ENCODE measurements at regions not wholly inside any gene's neighbourhood (a gene's known extent, or its start where the extent isn't known, plus 50 kb on each side); places are given as distances from the start of the nearest gene placed in this dataset.

- Mint-ChIP-seq H3K9me3 (no peaks in the 10 kb centered on the region), H3K4me1 (ENCODE audit: low read depth) (no peaks in the 10 kb centered on the region), H3K27me3 (ENCODE audit: low read depth) (no peaks in the 10 kb centered on the region), H3K4me3 (no peak overlapping the region), H3K36me3 (ENCODE audit: insufficient read depth in 2 of 2) (no peaks in the 10 kb centered on the region), H3K27ac (no peak overlapping the region)
- DNase-seq (no peak), ATAC-seq (replicated peaks in 1 of 2) (no peak)
Observed at GRCh38 chr2:200066417-200066816, 111.0 kb downstream of the MAIP1 start.

DNA sequence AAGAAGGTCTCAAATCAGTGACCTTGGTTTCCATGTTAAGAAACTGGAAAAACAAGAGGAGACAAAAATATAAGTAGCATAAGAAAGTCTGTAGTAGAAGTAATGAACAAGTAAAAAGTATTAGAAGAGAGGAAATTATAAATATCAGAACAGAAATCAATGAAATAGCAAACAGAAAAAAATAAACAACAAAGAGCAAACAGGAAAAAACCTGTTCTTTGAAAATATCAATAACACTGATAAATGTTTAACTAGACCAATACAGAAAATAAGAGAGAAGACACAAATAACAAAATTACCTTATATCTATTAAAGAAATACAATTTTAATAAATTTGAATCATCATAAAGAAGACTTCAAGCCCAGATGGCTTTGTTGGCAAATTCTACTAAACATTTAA, 113.3 kb downstream of the MAIP1 start:
- Mint-ChIP-seq H3K27me3 (ENCODE audit: low read depth) (no peaks in the 10 kb centered on the region), H3K9me3 (peaks cover 3 to 4% of the 10 kb centered on the region in 2 donors), H3K4me3 (no peak overlapping the region), H3K27ac (peak overlapping the region; percentile 30), H3K36me3 (ENCODE audit: insufficient read depth in 2 of 2) (no peaks in the 10 kb centered on the region), H3K4me1 (ENCODE audit: low read depth) (no peaks in the 10 kb centered on the region)
- ATAC-seq (replicated peaks in 1 of 2) (no peak), DNase-seq (no peak)

DNA sequence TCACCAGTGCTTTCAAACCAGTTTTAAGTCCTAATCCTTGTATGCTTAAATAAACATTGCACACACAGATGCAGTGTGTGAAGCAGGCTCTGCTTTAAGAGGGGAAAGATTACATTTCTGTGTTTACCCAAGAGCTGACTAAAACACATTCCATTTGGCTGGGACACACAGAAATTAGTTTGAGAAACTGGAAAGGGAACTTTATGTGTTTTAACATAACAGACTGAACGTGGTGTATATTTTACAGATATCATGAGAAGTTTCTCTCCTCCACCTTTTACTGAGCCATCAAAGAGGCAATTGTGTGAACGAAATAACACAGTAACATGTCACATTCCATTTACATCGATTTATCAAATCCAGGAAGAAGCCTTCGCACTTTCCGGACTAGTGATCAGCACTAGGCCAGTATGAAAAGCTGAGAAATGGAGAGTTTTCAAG, 121.8 kb downstream of the MAIP1 start:
- H3K9me3 Mint-ChIP-seq: peaks cover 0 to under 1% of the 10 kb centered on the region in 2 donors

GRCh38 chr2:200077838-200078237, 122.5 kb downstream of the MAIP1 start:
- Mint-ChIP-seq H3K36me3 (ENCODE audit: insufficient read depth in 2 of 2) (no peaks in the 10 kb centered on the region), H3K9me3 (no peaks in the 10 kb centered on the region), H3K27ac (no peak overlapping the region), H3K4me3 (no peak overlapping the region), H3K27me3 (ENCODE audit: low read depth) (peaks cover 12% of the 10 kb centered on the region), H3K4me1 (ENCODE audit: low read depth) (no peaks in the 10 kb centered on the region)
- DNase-seq (no peak), ATAC-seq (replicated peaks in 1 of 2) (no peak)

More for the DNA sequence above, 121.8 kb downstream of the MAIP1 start:
- Mint-ChIP-seq H3K27ac (no peak overlapping the region), H3K27me3 (ENCODE audit: low read depth) (peaks cover 12% of the 10 kb centered on the region), H3K36me3 (ENCODE audit: insufficient read depth in 2 of 2) (no peaks in the 10 kb centered on the region), H3K4me3 (no peak overlapping the region), H3K4me1 (ENCODE audit: low read depth) (no peaks in the 10 kb centered on the region)
- DNase-seq (no peak), ATAC-seq (replicated peaks in 1 of 2) (no peak)

DNA sequence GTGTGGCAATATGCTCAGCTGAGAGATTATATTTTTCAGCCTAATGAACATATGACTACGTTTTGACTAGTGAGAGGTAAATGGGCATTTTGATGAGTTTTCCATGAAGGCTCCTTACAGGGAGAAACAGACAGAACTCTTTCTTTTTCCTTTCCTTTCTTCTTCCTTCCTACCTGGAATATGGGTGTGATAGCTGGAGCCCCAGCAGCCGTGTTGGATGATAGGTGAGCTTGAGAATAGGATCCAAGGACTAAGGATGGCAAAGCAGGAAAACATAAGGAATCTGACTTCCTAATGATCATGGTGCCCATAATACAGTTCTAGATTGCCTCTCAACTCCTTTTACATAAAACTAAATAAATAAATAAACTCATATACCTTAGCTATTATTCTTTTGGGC, 124.0 kb downstream of the MAIP1 start:
- no peak for ATAC-seq (replicated peaks in 1 of 2)
- Mint-ChIP-seq H3K4me1 (ENCODE audit: low read depth) (no peaks in the 10 kb centered on the region), H3K36me3 (ENCODE audit: insufficient read depth in 2 of 2) (no peaks in the 10 kb centered on the region)

GRCh38 chr2:200081236-200081635, 125.9 kb downstream of the MAIP1 start:
- peaks cover 12% of the 10 kb centered on the region for H3K27me3 Mint-ChIP-seq (ENCODE audit: low read depth)
- H3K4me1 Mint-ChIP-seq (ENCODE audit: low read depth): no peaks in the 10 kb centered on the region
- no peak overlapping the region for H3K4me3 Mint-ChIP-seq
- ATAC-seq (replicated peaks in 1 of 2): no peak
- no peak for DNase-seq
- no peaks in the 10 kb centered on the region for H3K36me3 Mint-ChIP-seq (ENCODE audit: insufficient read depth in 2 of 2)
- no peak overlapping the region for H3K27ac Mint-ChIP-seq
- no peaks in the 10 kb centered on the region for H3K9me3 Mint-ChIP-seq

More for the DNA sequence above, 124.0 kb downstream of the MAIP1 start:
- Mint-ChIP-seq H3K27ac (no peak overlapping the region), H3K4me3 (no peak overlapping the region), H3K9me3 (no peaks in the 10 kb centered on the region), H3K27me3 (ENCODE audit: low read depth) (peaks cover 12% of the 10 kb centered on the region)
- DNase-seq: no peak

- no peak overlapping the region for H3K4me3 Mint-ChIP-seq
- H3K27me3 Mint-ChIP-seq (ENCODE audit: low read depth): peaks cover 12% of the 10 kb centered on the region
- H3K27ac Mint-ChIP-seq: no peak overlapping the region
- no peaks in the 10 kb centered on the region for H3K36me3 Mint-ChIP-seq (ENCODE audit: insufficient read depth in 2 of 2)
- no peaks in the 10 kb centered on the region for H3K9me3 Mint-ChIP-seq
- no peak for ATAC-seq (replicated peaks in 1 of 2)
- no peak for DNase-seq
- H3K4me1 Mint-ChIP-seq (ENCODE audit: low read depth): no peaks in the 10 kb centered on the region
Observed at GRCh38 chr2:200081811-200082210, 126.4 kb downstream of the MAIP1 start.

- Mint-ChIP-seq H3K36me3 (ENCODE audit: insufficient read depth in 2 of 2) (no peaks in the 10 kb centered on the region), H3K4me1 (ENCODE audit: low read depth) (no peaks in the 10 kb centered on the region), H3K27me3 (ENCODE audit: low read depth) (peaks cover 12% of the 10 kb centered on the region), H3K9me3 (no peaks in the 10 kb centered on the region), H3K4me3 (no peak overlapping the region), H3K27ac (no peak overlapping the region)
- ATAC-seq (replicated peaks in 1 of 2) (no peak), DNase-seq (no peak)
Observed at GRCh38 chr2:200084036-200084435, 128.7 kb downstream of the MAIP1 start.

DNA sequence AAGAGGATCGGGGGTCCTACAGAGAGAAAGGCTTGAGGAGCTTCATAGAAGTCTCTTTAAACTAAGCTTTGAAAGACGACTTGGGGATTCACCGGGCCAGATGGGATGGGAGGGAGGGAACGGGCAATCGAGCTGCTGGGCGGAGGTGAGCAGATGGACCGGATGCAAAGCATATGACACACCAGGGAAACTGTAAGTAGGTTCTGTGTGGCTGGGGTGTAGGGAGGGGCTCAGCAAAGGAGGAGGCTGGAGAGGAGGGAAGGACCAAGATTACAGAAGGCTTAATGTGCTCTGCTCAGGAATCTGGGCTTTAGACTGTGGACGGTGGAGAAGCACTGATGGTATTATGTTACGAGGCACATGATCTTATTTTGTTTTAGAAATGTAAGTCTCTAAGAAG, 131.5 kb downstream of the MAIP1 start:
- ATAC-seq (replicated peaks in 1 of 2): no peak

GRCh38 chr2:200087451-200087850, 132.1 kb downstream of the MAIP1 start:
- no peaks in the 10 kb centered on the region for H3K36me3 Mint-ChIP-seq (ENCODE audit: insufficient read depth in 2 of 2)
- H3K9me3 Mint-ChIP-seq: no peaks in the 10 kb centered on the region
- DNase-seq: no peak
- peaks cover 7% of the 10 kb centered on the region for H3K27me3 Mint-ChIP-seq (ENCODE audit: low read depth)
- no peak overlapping the region for H3K27ac Mint-ChIP-seq
- H3K4me3 Mint-ChIP-seq: no peak overlapping the region
- no peak for ATAC-seq (replicated peaks in 1 of 2)
- H3K4me1 Mint-ChIP-seq (ENCODE audit: low read depth): no peaks in the 10 kb centered on the region

More for the DNA sequence above, 131.5 kb downstream of the MAIP1 start:
- DNase-seq: no peak
- Mint-ChIP-seq H3K4me1 (ENCODE audit: low read depth) (no peaks in the 10 kb centered on the region), H3K36me3 (ENCODE audit: insufficient read depth in 2 of 2) (no peaks in the 10 kb centered on the region), H3K27me3 (ENCODE audit: low read depth) (peaks cover 7% of the 10 kb centered on the region), H3K27ac (no peak overlapping the region), H3K9me3 (no peaks in the 10 kb centered on the region), H3K4me3 (no peak overlapping the region)

DNA sequence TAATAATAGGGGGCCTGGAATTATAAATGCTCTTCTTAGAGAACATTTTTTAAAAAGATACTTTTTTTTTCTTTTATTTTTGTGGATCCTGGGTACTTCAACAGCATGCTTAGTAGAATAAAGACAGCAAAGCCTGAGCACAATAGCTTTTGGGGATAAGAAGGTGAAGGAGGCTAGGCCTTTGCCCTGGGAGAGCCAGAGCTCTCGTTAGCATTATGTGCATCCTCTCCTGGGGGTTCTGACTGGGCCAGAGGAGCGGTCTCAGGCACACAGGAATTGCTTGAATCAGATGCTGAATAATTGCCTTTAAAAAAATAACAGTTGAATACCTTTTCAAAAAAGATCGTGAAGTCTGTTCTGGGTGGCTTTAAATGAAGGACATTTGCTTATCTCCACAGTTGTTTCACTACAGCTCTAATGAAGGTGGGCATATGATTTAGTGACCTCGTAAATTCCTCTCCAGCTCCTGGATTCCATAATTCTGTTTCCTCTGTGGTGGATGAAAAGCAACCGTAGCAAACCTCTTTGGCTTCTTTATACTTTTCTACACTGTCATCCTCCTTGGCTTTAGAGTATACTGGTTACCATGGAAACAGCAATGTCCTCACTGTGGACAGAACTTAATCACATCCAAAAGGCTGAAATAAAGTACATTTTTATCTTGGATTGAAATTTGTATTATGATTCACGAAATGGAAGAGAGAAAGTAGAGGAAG, 133.8 kb downstream of the MAIP1 start:
- DNase-seq: no peak
- H3K27ac Mint-ChIP-seq: no peak overlapping the region

DNA sequence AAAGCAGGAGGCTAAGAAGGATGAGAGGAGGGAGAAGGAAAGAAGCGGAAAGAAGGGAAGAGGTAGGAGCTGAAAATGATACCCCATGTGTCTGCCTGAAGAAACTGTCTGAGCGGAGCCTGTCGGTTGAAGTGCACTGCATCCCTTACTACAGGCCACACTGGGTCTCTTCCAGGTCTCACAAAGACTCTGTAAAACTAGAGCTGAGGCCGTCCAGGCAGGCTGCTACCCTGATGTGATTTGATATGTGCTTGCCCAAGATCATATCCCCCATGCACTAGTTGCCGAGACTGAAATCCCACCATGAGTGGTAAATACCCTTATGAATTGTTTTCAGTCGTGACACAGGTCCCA, 134.4 kb downstream of the MAIP1 start:
- ATAC-seq (replicated peaks in 1 of 2) (no peak), DNase-seq (no peak)
- no peaks in the 10 kb centered on the region for H3K4me1 Mint-ChIP-seq (ENCODE audit: low read depth)
- H3K27ac Mint-ChIP-seq: no peak overlapping the region
- H3K27me3 Mint-ChIP-seq (ENCODE audit: low read depth): peaks cover 7% of the 10 kb centered on the region
- no peaks in the 10 kb centered on the region for H3K9me3 Mint-ChIP-seq
- H3K4me3 Mint-ChIP-seq: no peak overlapping the region
- H3K36me3 Mint-ChIP-seq (ENCODE audit: insufficient read depth in 2 of 2): no peaks in the 10 kb centered on the region

More for the DNA sequence above, 133.8 kb downstream of the MAIP1 start:
- H3K4me3 Mint-ChIP-seq: no peak overlapping the region
- H3K4me1 Mint-ChIP-seq (ENCODE audit: low read depth): no peaks in the 10 kb centered on the region
- peaks cover 7% of the 10 kb centered on the region for H3K27me3 Mint-ChIP-seq (ENCODE audit: low read depth)
- H3K9me3 Mint-ChIP-seq: no peaks in the 10 kb centered on the region
- no peak for ATAC-seq (replicated peaks in 1 of 2)
- no peaks in the 10 kb centered on the region for H3K36me3 Mint-ChIP-seq (ENCODE audit: insufficient read depth in 2 of 2)

- Mint-ChIP-seq H3K4me1 (ENCODE audit: low read depth) (no peaks in the 10 kb centered on the region), H3K27ac (no peak overlapping the region), H3K9me3 (no peaks in the 10 kb centered on the region), H3K4me3 (no peak overlapping the region), H3K27me3 (ENCODE audit: low read depth) (peaks cover 7% of the 10 kb centered on the region), H3K36me3 (ENCODE audit: insufficient read depth in 2 of 2) (no peaks in the 10 kb centered on the region)
- no peak for ATAC-seq (replicated peaks in 1 of 2)
- DNase-seq: no peak
Observed at GRCh38 chr2:200090683-200091082, 135.3 kb downstream of the MAIP1 start.

DNA sequence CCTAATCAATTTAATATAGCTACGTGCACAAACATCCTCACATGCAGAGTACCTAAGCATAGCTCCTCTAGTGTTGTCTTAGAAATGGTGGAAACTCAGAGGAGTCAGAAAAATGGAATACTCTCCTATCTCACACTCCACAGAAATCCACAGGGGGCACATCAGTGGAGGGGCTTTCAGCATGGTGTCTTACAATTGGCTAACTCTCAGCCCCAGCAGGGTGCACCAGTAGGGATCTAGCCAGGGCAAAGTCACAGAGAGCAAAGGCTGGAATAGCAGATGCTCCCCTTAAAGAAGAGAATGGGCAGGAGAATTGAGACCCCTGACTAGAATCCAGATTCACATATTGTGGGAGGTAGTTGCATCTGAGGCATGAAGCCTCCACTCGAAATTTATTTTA, 135.7 kb downstream of the MAIP1 start:
- H3K4me3 Mint-ChIP-seq: no peak overlapping the region
- no peak for ATAC-seq (replicated peaks in 1 of 2)
- H3K9me3 Mint-ChIP-seq: no peaks in the 10 kb centered on the region
- H3K4me1 Mint-ChIP-seq (ENCODE audit: low read depth): no peaks in the 10 kb centered on the region
- no peaks in the 10 kb centered on the region for H3K36me3 Mint-ChIP-seq (ENCODE audit: insufficient read depth in 2 of 2)
- DNase-seq: no peak
- H3K27ac Mint-ChIP-seq: no peak overlapping the region
- H3K27me3 Mint-ChIP-seq (ENCODE audit: low read depth): peaks cover 7% of the 10 kb centered on the region

Data from activated T-cell treated with anti-CD3 and anti-CD28 coated beads, Interleukin-2, amount 50 U/mL, for 72 hours (primary cell).